ENCODE measurements at regions not wholly inside any gene's neighbourhood (a gene's known extent, or its start where the extent isn't known, plus 50 kb on each side); places are given as distances from the start of the nearest gene placed in this dataset.
"Not testable (repeated sequence)": the region's sequence is repeated elsewhere in the genome, so short reads cannot be mapped to it uniquely, and the experiment has no call there.

- Histone ChIP-seq H3K9me3 (ENCODE audit: insufficient read depth, low read length) (no peaks in the 10 kb centered on the region), H3K36me3 (replicated peaks; ENCODE audit: low read depth, low read length) (no peaks in the 10 kb centered on the region), H3K27ac (ENCODE audit: low read length) (no peak overlapping the region), H3K4me3 (ENCODE audit: low read length) (no peak overlapping the region), H2AFZ (ENCODE audit: low read depth, low read length) (no peak overlapping the region), H3K4me2 (ENCODE audit: low read length) (no peak overlapping the region), H4K20me1 (ENCODE audit: insufficient read depth, low read length) (no peaks in the 10 kb centered on the region), H3K27me3 (ENCODE audit: low read depth, low read length) (peaks cover 21% of the 10 kb centered on the region), H3K4me1 (ENCODE audit: low read length) (no peaks in the 10 kb centered on the region), H3K9ac (ENCODE audit: low read length) (no peak overlapping the region), H3K79me2 (ENCODE audit: low read length) (no peaks in the 10 kb centered on the region)
- TF ChIP-seq CTCF (IDR thresholded peaks at IDR 0.05; ENCODE audit: low read depth, low read length) (no peak), EZH2phosphoT487 (IDR thresholded peaks at IDR 0.05; ENCODE audit: low read depth) (no peak)
Observed at GRCh38 chr13:44690376-44690775, 114.2 kb upstream of the TSC22D1 start.

- Histone ChIP-seq H3K4me2 (ENCODE audit: low read length) (no peak overlapping the region), H3K4me1 (ENCODE audit: low read length) (no peaks in the 10 kb centered on the region), H3K27me3 (ENCODE audit: low read depth, low read length) (peaks cover 14% of the 10 kb centered on the region), H3K9ac (ENCODE audit: low read length) (no peak overlapping the region), H3K4me3 (ENCODE audit: low read length) (no peak overlapping the region), H2AFZ (ENCODE audit: low read depth, low read length) (no peak overlapping the region), H3K36me3 (replicated peaks; ENCODE audit: low read depth, low read length) (no peaks in the 10 kb centered on the region), H4K20me1 (ENCODE audit: insufficient read depth, low read length) (no peaks in the 10 kb centered on the region), H3K27ac (ENCODE audit: low read length) (no peak overlapping the region), H3K9me3 (ENCODE audit: insufficient read depth, low read length) (no peaks in the 10 kb centered on the region), H3K79me2 (ENCODE audit: low read length) (no peaks in the 10 kb centered on the region)
- no peak for TF ChIP-seq CTCF (IDR thresholded peaks at IDR 0.05; ENCODE audit: low read depth, low read length)
- TF ChIP-seq EZH2phosphoT487 (IDR thresholded peaks at IDR 0.05; ENCODE audit: low read depth): no peak
Observed at GRCh38 chr13:44688652-44689051, 112.5 kb upstream of the TSC22D1 start.

GRCh38 chr13:44686531-44686934 is 110.4 kb upstream of the TSC22D1 start:
- TF ChIP-seq EZH2phosphoT487 (IDR thresholded peaks at IDR 0.05; ENCODE audit: low read depth) (no peak), CTCF (IDR thresholded peaks at IDR 0.05; ENCODE audit: low read depth, low read length) (no peak)
- Histone ChIP-seq H3K9me3 (ENCODE audit: insufficient read depth, low read length) (no peaks in the 10 kb centered on the region), H3K4me2 (ENCODE audit: low read length) (no peak overlapping the region), H2AFZ (ENCODE audit: low read depth, low read length) (no peak overlapping the region), H3K79me2 (ENCODE audit: low read length) (no peaks in the 10 kb centered on the region), H3K36me3 (replicated peaks; ENCODE audit: low read depth, low read length) (no peaks in the 10 kb centered on the region), H4K20me1 (ENCODE audit: insufficient read depth, low read length) (no peaks in the 10 kb centered on the region), H3K9ac (ENCODE audit: low read length) (no peak overlapping the region), H3K4me1 (ENCODE audit: low read length) (no peaks in the 10 kb centered on the region), H3K27me3 (ENCODE audit: low read depth, low read length) (peaks cover 14% of the 10 kb centered on the region), H3K4me3 (ENCODE audit: low read length) (no peak overlapping the region), H3K27ac (ENCODE audit: low read length) (no peak overlapping the region)

- peaks cover under 1% of the 10 kb centered on the region for H3K36me3 ChIP-seq (replicated peaks; ENCODE audit: low read depth, low read length)
- peaks cover 6% of the 10 kb centered on the region for H3K4me1 ChIP-seq (ENCODE audit: low read length)
- H3K9ac ChIP-seq (ENCODE audit: low read length): no peak overlapping the region
- no peak overlapping the region for H3K4me3 ChIP-seq (ENCODE audit: low read length)
- H3K79me2 ChIP-seq (ENCODE audit: low read length): no peaks in the 10 kb centered on the region
- H3K27ac ChIP-seq (ENCODE audit: low read length): no peak overlapping the region
- TF ChIP-seq CTCF (IDR thresholded peaks at IDR 0.05; ENCODE audit: low read depth, low read length): no peak
- TF ChIP-seq EZH2phosphoT487 (IDR thresholded peaks at IDR 0.05; ENCODE audit: low read depth): no peak
- no peak overlapping the region for H3K4me2 ChIP-seq (ENCODE audit: low read length)
- H3K9me3 ChIP-seq (ENCODE audit: insufficient read depth, low read length): no peaks in the 10 kb centered on the region
- no peaks in the 10 kb centered on the region for H4K20me1 ChIP-seq (ENCODE audit: insufficient read depth, low read length)
- no peak overlapping the region for H2AFZ ChIP-seq (ENCODE audit: low read depth, low read length)
- H3K27me3 ChIP-seq (ENCODE audit: low read depth, low read length): peaks cover 14% of the 10 kb centered on the region
Observed at GRCh38 chr13:44685641-44686040, 109.5 kb upstream of the TSC22D1 start.

- not testable (repeated sequence) for H3K4me1 ChIP-seq (ENCODE audit: low read length); H3K4me2 ChIP-seq (ENCODE audit: low read length); H3K9me3 ChIP-seq (ENCODE audit: insufficient read depth, low read length); H2AFZ ChIP-seq (ENCODE audit: low read depth, low read length); H3K4me3 ChIP-seq (ENCODE audit: low read length); H3K27me3 ChIP-seq (ENCODE audit: low read depth, low read length); H4K20me1 ChIP-seq (ENCODE audit: insufficient read depth, low read length); H3K9ac ChIP-seq (ENCODE audit: low read length); H3K79me2 ChIP-seq (ENCODE audit: low read length); H3K36me3 ChIP-seq (replicated peaks; ENCODE audit: low read depth, low read length); H3K27ac ChIP-seq (ENCODE audit: low read length)
Observed at GRCh38 chr13:44682416-44682815, 106.3 kb upstream of the TSC22D1 start.
